ENCODE measurements at regions not wholly inside any gene's neighbourhood (a gene's known extent, or its start where the extent isn't known, plus 50 kb on each side); places are given as distances from the start of the nearest gene placed in this dataset.
"Not testable (repeated sequence)": the region's sequence is repeated elsewhere in the genome, so short reads cannot be mapped to it uniquely, and the experiment has no call there.

DNA sequence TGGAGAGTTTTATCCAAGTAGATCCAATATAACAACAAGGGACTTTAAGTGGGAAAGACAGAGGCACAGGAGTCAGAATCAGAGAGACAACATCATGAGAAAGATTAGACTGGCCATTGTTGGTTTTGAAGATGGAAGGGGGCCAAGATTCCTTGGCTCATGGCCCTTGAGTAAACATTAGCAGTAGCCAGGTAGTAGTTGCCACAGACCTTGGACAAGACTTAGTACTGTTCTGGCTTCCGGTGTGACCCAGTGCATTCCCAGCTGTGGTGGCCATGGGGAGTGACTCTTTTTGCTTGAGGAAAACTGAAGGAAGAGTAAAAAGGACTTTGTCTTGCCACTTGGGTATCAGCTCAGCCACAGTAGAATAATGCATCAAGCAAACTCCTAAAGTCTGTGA lies 462.2 kb upstream of the CPXCR1 start:
- TF ChIP-seq, protein P1, sequence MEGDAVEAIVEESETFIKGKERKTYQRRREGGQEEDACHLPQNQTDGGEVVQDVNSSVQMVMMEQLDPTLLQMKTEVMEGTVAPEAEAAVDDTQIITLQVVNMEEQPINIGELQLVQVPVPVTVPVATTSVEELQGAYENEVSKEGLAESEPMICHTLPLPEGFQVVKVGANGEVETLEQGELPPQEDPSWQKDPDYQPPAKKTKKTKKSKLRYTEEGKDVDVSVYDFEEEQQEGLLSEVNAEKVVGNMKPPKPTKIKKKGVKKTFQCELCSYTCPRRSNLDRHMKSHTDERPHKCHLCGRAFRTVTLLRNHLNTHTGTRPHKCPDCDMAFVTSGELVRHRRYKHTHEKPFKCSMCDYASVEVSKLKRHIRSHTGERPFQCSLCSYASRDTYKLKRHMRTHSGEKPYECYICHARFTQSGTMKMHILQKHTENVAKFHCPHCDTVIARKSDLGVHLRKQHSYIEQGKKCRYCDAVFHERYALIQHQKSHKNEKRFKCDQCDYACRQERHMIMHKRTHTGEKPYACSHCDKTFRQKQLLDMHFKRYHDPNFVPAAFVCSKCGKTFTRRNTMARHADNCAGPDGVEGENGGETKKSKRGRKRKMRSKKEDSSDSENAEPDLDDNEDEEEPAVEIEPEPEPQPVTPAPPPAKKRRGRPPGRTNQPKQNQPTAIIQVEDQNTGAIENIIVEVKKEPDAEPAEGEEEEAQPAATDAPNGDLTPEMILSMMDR (IDR thresholded peaks at IDR 0.05; ENCODE audit: control extremely low read depth, extremely low read depth) = no peak
- no peak overlapping the region for H3K4me3 ChIP-seq
- ATAC-seq (ENCODE audit: insufficient read depth, low FRiP score) = no peak
- no peaks in the 10 kb centered on the region for H3K36me3 ChIP-seq (ENCODE audit: control insufficient read depth in 4 of 4, insufficient read depth in 4 of 4, low read length in 4 of 4)
- H3K9me3 ChIP-seq (ENCODE audit: control insufficient read depth in 4 of 4, insufficient read depth in 3 of 4, low read length in 3 of 4) = no peaks in the 10 kb centered on the region
- WGBS, 2 donors = 62 to 80% methylated on average over 1 of the region's 1 CpG
- no peaks in the 10 kb centered on the region for H3K27me3 ChIP-seq (ENCODE audit: control insufficient read depth in 3 of 3, insufficient read depth in 3 of 3, low read length in 2 of 3)
- H3K27ac ChIP-seq (ENCODE audit: low read depth in 1 of 2, low read length in 1 of 2) = no peak overlapping the region
- no peak for DNase-seq
- no peaks in the 10 kb centered on the region for H3K4me1 ChIP-seq (ENCODE audit: control insufficient read depth in 5 of 5, insufficient read depth in 5 of 5, low read length in 5 of 5)
- H3K9ac ChIP-seq (ENCODE audit: insufficient read depth in 1 of 2, low read length in 2 of 2) = no peak overlapping the region

DNA sequence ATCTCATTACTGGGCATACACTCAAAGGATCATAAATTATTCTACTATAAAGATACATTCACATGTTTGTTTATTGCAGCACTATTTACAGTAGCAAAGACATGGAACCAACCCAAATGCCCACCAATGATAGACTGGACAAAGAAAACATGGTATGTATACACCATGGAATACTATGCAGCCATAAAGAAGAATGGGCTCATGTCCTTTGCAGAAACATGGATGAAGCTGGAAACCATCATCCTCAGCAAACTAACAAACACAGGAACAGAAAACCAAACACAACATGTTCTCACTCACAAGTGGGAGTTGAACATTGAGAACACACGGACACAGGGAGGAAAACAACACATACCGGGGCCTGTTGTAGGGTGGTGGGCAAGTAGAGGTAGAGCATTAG lies 433.1 kb upstream of the CPXCR1 start:
- H3K9me3 ChIP-seq (ENCODE audit: control insufficient read depth in 4 of 4, insufficient read depth in 3 of 4, low read length in 3 of 4); H3K27ac ChIP-seq (ENCODE audit: low read depth in 1 of 2, low read length in 1 of 2): not testable (repeated sequence)

DNA sequence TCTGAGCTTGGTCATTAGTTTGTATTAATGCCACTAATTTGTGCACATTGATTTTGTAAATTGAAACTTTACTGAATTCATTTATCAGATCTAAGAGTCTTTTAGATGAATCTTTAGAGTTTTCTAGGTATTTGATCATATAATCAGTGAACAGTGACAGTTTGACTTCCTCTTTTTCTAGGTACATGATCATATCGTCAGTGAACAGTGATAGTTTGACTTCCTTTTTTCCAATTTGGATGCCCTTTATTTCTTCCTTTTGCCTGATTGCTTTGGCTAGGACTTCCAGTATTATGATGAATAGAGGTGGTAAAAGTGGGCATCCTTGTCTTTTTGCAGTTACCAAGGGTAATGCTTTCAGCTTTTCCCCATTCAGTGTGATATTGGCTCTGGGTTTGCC lies 421.4 kb upstream of the CPXCR1 start:
- WGBS, 2 donors = 19 to 51% methylated on average over 1 of the region's 1 CpG
- Histone ChIP-seq H3K4me3 (no peak overlapping the region), H3K4me1 (ENCODE audit: control insufficient read depth in 5 of 5, insufficient read depth in 5 of 5, low read length in 5 of 5) (no peaks in the 10 kb centered on the region), H3K36me3 (ENCODE audit: control insufficient read depth in 4 of 4, insufficient read depth in 4 of 4, low read length in 4 of 4) (no peaks in the 10 kb centered on the region), H3K27ac (ENCODE audit: low read depth in 1 of 2, low read length in 1 of 2) (no peak overlapping the region), H3K27me3 (ENCODE audit: control insufficient read depth in 3 of 3, insufficient read depth in 3 of 3, low read length in 2 of 3) (no peaks in the 10 kb centered on the region), H3K9ac (ENCODE audit: insufficient read depth in 1 of 2, low read length in 2 of 2) (no peak overlapping the region), H3K9me3 (ENCODE audit: control insufficient read depth in 4 of 4, insufficient read depth in 3 of 4, low read length in 3 of 4) (no peaks in the 10 kb centered on the region)
- TF ChIP-seq, protein P1 (IDR thresholded peaks at IDR 0.05; ENCODE audit: control extremely low read depth, extremely low read depth) = no peak
- ATAC-seq (ENCODE audit: insufficient read depth, low FRiP score) = no peak
- DNase-seq = no peak

More for the DNA sequence above, 433.1 kb upstream of the CPXCR1 start:
- not testable (repeated sequence) for DNase-seq; H3K4me1 ChIP-seq (ENCODE audit: control insufficient read depth in 5 of 5, insufficient read depth in 5 of 5, low read length in 5 of 5); H3K36me3 ChIP-seq (ENCODE audit: control insufficient read depth in 4 of 4, insufficient read depth in 4 of 4, low read length in 4 of 4); H3K4me3 ChIP-seq; H3K27me3 ChIP-seq (ENCODE audit: control insufficient read depth in 3 of 3, insufficient read depth in 3 of 3, low read length in 2 of 3); H3K9ac ChIP-seq (ENCODE audit: insufficient read depth in 1 of 2, low read length in 2 of 2); ATAC-seq (ENCODE audit: insufficient read depth, low FRiP score)
- WGBS, 2 donors = 85 to 95% methylated on average over 2 of the region's 2 CpGs

DNA sequence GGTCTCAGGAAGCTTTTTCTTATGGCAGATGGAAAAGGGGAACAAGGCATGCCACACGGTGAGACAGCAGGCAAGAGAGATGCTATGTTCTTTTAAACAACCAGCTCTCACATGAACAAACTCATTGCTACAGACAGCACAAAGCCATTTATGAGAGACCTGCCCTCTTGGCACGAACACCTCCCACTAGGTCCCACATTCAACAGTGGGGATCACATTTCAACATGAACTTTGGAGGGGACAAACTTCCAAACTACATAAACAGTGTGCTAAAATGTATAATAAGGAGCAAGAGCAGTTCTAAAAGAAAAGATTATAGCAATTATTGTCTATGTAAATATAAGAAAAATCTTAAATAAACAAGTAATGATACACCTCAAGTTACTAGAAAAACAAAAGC lies 391.8 kb upstream of the CPXCR1 start:
- H3K36me3 ChIP-seq (ENCODE audit: control insufficient read depth in 4 of 4, insufficient read depth in 4 of 4, low read length in 4 of 4) = no peaks in the 10 kb centered on the region
- WGBS, 2 donors = 23 to 36% methylated on average over 2 of the region's 2 CpGs
- H3K4me1 ChIP-seq (ENCODE audit: control insufficient read depth in 5 of 5, insufficient read depth in 5 of 5, low read length in 5 of 5) = no peaks in the 10 kb centered on the region
- H3K9me3 ChIP-seq (ENCODE audit: control insufficient read depth in 4 of 4, insufficient read depth in 3 of 4, low read length in 3 of 4) = peaks cover 0 to 2% (median 0%) of the 10 kb centered on the region in 4 donors
- no peak overlapping the region for H3K4me3 ChIP-seq
- DNase-seq (no peak), ATAC-seq (ENCODE audit: insufficient read depth, low FRiP score) (no peak)
- no peaks in the 10 kb centered on the region for H3K27me3 ChIP-seq (ENCODE audit: control insufficient read depth in 3 of 3, insufficient read depth in 3 of 3, low read length in 2 of 3)
- no peak overlapping the region for H3K9ac ChIP-seq (ENCODE audit: insufficient read depth in 1 of 2, low read length in 2 of 2)
- TF ChIP-seq, protein P1 (IDR thresholded peaks at IDR 0.05; ENCODE audit: control extremely low read depth, extremely low read depth) = no peak
- H3K27ac ChIP-seq (ENCODE audit: low read depth in 1 of 2, low read length in 1 of 2) = no peak overlapping the region

All from lung (tissue), 11 donors.